Stimulated activated CD8-positive, alpha-beta memory T cell treated with anti-CD3 and anti-CD28 coated beads, Interleukin-7, amount 100 ng/mL, for 1 hour (primary cell): ENCODE measurements at regions not wholly inside any gene's neighbourhood (a gene's known extent, or its start where the extent isn't known, plus 50 kb on each side); places are given as distances from the start of the nearest gene placed in this dataset.
"Not testable (repeated sequence)": the region's sequence is repeated elsewhere in the genome, so short reads cannot be mapped to it uniquely, and the experiment has no call there.

ENCODE experiments used
- DNase-seq, 2 donors: peaks; one replicate each; pipeline ENCODE4 v3.0.0-alpha.2; 2020; ENCODE audit warnings: low read depth in 2 of 2

GRCh38 chr16:51854401-51854951 is 692.5 kb downstream of the TOX3 start:
- DNase-seq, result no peak

GRCh38 chr16:51853586-51853985 is 693.4 kb downstream of the TOX3 start:
- DNase-seq, result no peak

- no peak for DNase-seq
Measured at GRCh38 chr16:51852892-51853291, 694.1 kb downstream of the TOX3 start.

GRCh38 chr16:51851111-51851510 is 695.8 kb downstream of the TOX3 start:
- no peak for DNase-seq

- no peak for DNase-seq
Measured at GRCh38 chr16:51849715-51850114, 697.2 kb downstream of the TOX3 start.

GRCh38 chr16:51845586-51846305 is 694.7 kb upstream of the SALL1 start:
- no peak for DNase-seq

- no peak for DNase-seq
Measured at GRCh38 chr16:51839727-51840462, 688.8 kb upstream of the SALL1 start.

GRCh38 chr16:51834794-51835193 is 683.7 kb upstream of the SALL1 start:
- DNase-seq, result no peak

GRCh38 chr16:51834133-51834532 is 683.1 kb upstream of the SALL1 start:
- DNase-seq, result no peak

GRCh38 chr16:51831595-51832367 is 680.7 kb upstream of the SALL1 start:
- no peak for DNase-seq

GRCh38 chr16:51831034-51831433 is 680.0 kb upstream of the SALL1 start:
- not testable (repeated sequence) for DNase-seq

- DNase-seq, result no peak
Measured at GRCh38 chr16:51825779-51826178, 674.7 kb upstream of the SALL1 start.

GRCh38 chr16:51822471-51822870 is 671.4 kb upstream of the SALL1 start:
- DNase-seq, result no peak

GRCh38 chr16:51821527-51821926 is 670.5 kb upstream of the SALL1 start:
- DNase-seq, result no peak

GRCh38 chr16:51820176-51820575 is 669.1 kb upstream of the SALL1 start:
- DNase-seq, result no peak

- no peak for DNase-seq
Measured at GRCh38 chr16:51818342-51818944, 667.4 kb upstream of the SALL1 start.

GRCh38 chr16:51816929-51817328 is 665.9 kb upstream of the SALL1 start:
- no peak for DNase-seq

- no peak for DNase-seq
Measured at GRCh38 chr16:51815523-51815922, 664.5 kb upstream of the SALL1 start.

- DNase-seq, result no peak
Measured at GRCh38 chr16:51814617-51815016, 663.5 kb upstream of the SALL1 start.

GRCh38 chr16:51813609-51814008 is 662.5 kb upstream of the SALL1 start:
- no peak for DNase-seq

- DNase-seq, result no peak
Measured at GRCh38 chr16:51812945-51813344, 661.9 kb upstream of the SALL1 start.

GRCh38 chr16:51807551-51807950 is 656.5 kb upstream of the SALL1 start:
- DNase-seq, result no peak
